ENCODE measurements at regions not wholly inside any gene's neighbourhood (a gene's known extent, or its start where the extent isn't known, plus 50 kb on each side); places are given as distances from the start of the nearest gene placed in this dataset.
"Not testable (repeated sequence)": the region's sequence is repeated elsewhere in the genome, so short reads cannot be mapped to it uniquely, and the experiment has no call there.

DNA sequence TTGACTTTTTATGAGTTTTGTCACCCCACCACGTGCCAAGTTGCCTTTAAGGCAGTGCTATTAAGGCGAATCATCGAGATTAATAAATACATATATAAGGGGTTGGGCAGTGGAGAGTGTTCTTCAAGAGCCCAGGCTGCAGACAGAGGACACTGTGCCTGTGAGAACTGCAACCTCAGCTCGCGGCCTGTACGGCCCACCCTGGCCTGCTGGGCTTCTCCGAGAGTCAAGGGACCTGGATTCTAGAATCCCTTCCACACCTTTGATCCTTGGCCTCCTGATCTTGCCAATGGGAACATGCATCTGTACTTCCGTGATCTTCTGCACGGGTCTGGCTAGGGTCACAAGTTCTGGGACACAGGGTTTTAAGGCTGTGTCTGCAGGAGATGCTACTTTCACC, 54.5 kb downstream of the IRX5 start:
- no peaks in the 10 kb centered on the region for H3K4me1 Mint-ChIP-seq (ENCODE audit: low read depth)

GRCh38 chr16:54985668-54986067, 55.0 kb downstream of the IRX5 start:
- Mint-ChIP-seq H3K4me1 (ENCODE audit: low read depth) (no peaks in the 10 kb centered on the region), H3K27ac (ENCODE audit: unreplicated experiment) (no peak overlapping the region), H3K9me3 (ENCODE audit: low read depth) (no peaks in the 10 kb centered on the region), H3K36me3 (ENCODE audit: low read depth) (no peaks in the 10 kb centered on the region), H3K27me3 (ENCODE audit: low read depth) (peaks cover 24% of the 10 kb centered on the region), H3K4me3 (ENCODE audit: unreplicated experiment) (no peak overlapping the region)
- DNase-seq (ENCODE audit: low spot score) = no peak
- TF ChIP-seq CTCF (IDR thresholded peaks at IDR 0.05) = no peak

More for the DNA sequence above, 54.5 kb downstream of the IRX5 start:
- H3K27ac Mint-ChIP-seq (ENCODE audit: unreplicated experiment) = no peak overlapping the region
- H3K4me3 Mint-ChIP-seq (ENCODE audit: unreplicated experiment) = no peak overlapping the region
- peaks cover 24% of the 10 kb centered on the region for H3K27me3 Mint-ChIP-seq (ENCODE audit: low read depth)
- TF ChIP-seq CTCF (IDR thresholded peaks at IDR 0.05) = no peak
- no peaks in the 10 kb centered on the region for H3K36me3 Mint-ChIP-seq (ENCODE audit: low read depth)
- no peak for DNase-seq (ENCODE audit: low spot score)
- no peaks in the 10 kb centered on the region for H3K9me3 Mint-ChIP-seq (ENCODE audit: low read depth)

GRCh38 chr16:54986409-54986808, 55.7 kb downstream of the IRX5 start:
- no peak overlapping the region for H3K4me3 Mint-ChIP-seq (ENCODE audit: unreplicated experiment)
- peaks cover 24% of the 10 kb centered on the region for H3K27me3 Mint-ChIP-seq (ENCODE audit: low read depth)
- H3K27ac Mint-ChIP-seq (ENCODE audit: unreplicated experiment) = no peak overlapping the region
- no peaks in the 10 kb centered on the region for H3K4me1 Mint-ChIP-seq (ENCODE audit: low read depth)
- TF ChIP-seq CTCF (IDR thresholded peaks at IDR 0.05) = no peak
- no peak for DNase-seq (ENCODE audit: low spot score)
- H3K36me3 Mint-ChIP-seq (ENCODE audit: low read depth) = no peaks in the 10 kb centered on the region
- H3K9me3 Mint-ChIP-seq (ENCODE audit: low read depth) = no peaks in the 10 kb centered on the region

DNA sequence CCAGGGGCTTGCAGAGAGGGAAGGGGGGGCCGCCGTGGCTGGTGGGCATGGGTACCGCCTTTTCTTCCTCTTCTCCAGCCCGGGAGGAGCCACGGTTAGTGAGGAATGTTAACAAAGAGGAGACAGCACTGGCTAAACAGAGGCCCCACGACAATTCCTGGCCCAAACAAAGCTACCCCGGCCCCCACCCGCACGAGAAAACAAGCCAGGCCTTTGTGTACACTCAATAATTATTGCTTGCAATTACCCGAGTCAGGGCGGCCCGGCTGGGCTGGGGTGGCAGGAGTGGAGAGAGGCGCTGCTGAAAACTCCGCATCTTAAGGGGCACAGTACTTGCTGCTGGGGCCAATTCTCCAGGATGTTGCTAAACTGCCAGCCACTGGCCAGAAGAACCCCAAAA, 56.4 kb downstream of the IRX5 start:
- no peak for TF ChIP-seq CTCF (IDR thresholded peaks at IDR 0.05)
- H3K27ac Mint-ChIP-seq (ENCODE audit: unreplicated experiment) = no peak overlapping the region
- no peaks in the 10 kb centered on the region for H3K4me1 Mint-ChIP-seq (ENCODE audit: low read depth)
- no peak overlapping the region for H3K4me3 Mint-ChIP-seq (ENCODE audit: unreplicated experiment)
- DNase-seq (ENCODE audit: low spot score) = no peak
- no peaks in the 10 kb centered on the region for H3K36me3 Mint-ChIP-seq (ENCODE audit: low read depth)
- peaks cover 27% of the 10 kb centered on the region for H3K27me3 Mint-ChIP-seq (ENCODE audit: low read depth)
- H3K9me3 Mint-ChIP-seq (ENCODE audit: low read depth) = no peaks in the 10 kb centered on the region

- no peak for DNase-seq (ENCODE audit: low spot score)
- Mint-ChIP-seq H3K27me3 (ENCODE audit: low read depth) (peaks cover 37% of the 10 kb centered on the region), H3K4me3 (ENCODE audit: unreplicated experiment) (no peak overlapping the region), H3K27ac (ENCODE audit: unreplicated experiment) (no peak overlapping the region), H3K4me1 (ENCODE audit: low read depth) (no peaks in the 10 kb centered on the region), H3K36me3 (ENCODE audit: low read depth) (no peaks in the 10 kb centered on the region), H3K9me3 (ENCODE audit: low read depth) (no peaks in the 10 kb centered on the region)
- no peak for TF ChIP-seq CTCF (IDR thresholded peaks at IDR 0.05)
Observed at GRCh38 chr16:54991525-54991924, 60.9 kb downstream of the IRX5 start.

GRCh38 chr16:54991946-54992345, 61.3 kb downstream of the IRX5 start:
- not testable (repeated sequence) for H3K27ac Mint-ChIP-seq (ENCODE audit: unreplicated experiment); H3K4me3 Mint-ChIP-seq (ENCODE audit: unreplicated experiment); H3K36me3 Mint-ChIP-seq (ENCODE audit: low read depth); H3K9me3 Mint-ChIP-seq (ENCODE audit: low read depth); H3K4me1 Mint-ChIP-seq (ENCODE audit: low read depth); DNase-seq (ENCODE audit: low spot score)
- peaks cover 41% of the 10 kb centered on the region for H3K27me3 Mint-ChIP-seq (ENCODE audit: low read depth)
